ENCODE measurements at regions not wholly inside any gene's neighbourhood (a gene's known extent, or its start where the extent isn't known, plus 50 kb on each side); places are given as distances from the start of the nearest gene placed in this dataset.
"Not testable (repeated sequence)": the region's sequence is repeated elsewhere in the genome, so short reads cannot be mapped to it uniquely, and the experiment has no call there.

GRCh38 chr1:234785471-234785919 is 175.5 kb upstream of the IRF2BP2 start:
- not testable (repeated sequence) for DNase-seq

DNA sequence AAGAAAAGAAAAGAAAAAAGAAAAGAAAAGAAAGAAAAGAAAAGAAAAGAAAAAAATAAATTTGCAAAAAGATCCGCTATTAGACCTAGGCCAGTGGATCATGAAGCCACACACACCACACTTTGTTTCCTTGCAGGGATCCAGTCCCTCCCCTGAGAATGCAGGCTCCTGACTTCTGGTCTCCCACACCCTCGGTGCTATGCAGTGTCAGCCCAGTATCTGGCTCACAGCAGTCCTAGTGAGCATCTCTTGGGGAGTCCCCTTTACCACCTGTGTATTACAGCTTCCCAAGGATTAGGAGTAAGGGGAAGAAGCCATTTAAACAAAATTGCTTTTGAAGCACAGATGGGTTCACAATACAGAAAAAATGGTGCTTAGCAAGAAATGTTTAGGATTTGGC is 174.1 kb upstream of the IRF2BP2 start:
- DNase-seq, result not testable (repeated sequence)

DNA sequence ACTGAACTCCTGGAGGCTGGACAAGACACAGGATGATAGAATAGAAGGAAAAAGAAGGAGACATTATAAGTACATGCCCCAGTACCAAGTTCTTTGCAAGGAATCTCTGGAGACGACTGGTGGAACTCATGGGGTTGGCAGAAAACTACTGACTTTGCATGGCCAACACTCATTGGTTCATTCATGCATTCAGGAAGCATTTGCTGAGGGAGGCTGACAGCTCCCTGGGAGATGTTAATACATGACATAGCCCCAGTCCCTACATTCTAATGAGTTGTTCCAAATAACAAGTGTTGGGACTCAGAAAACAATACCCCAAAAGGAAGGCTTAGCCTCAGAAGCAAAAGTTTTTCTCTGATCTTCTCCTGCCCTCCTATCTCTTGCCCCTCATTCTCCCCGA is 172.8 kb upstream of the IRF2BP2 start:
- peak; percentile 61 for DNase-seq

DNA sequence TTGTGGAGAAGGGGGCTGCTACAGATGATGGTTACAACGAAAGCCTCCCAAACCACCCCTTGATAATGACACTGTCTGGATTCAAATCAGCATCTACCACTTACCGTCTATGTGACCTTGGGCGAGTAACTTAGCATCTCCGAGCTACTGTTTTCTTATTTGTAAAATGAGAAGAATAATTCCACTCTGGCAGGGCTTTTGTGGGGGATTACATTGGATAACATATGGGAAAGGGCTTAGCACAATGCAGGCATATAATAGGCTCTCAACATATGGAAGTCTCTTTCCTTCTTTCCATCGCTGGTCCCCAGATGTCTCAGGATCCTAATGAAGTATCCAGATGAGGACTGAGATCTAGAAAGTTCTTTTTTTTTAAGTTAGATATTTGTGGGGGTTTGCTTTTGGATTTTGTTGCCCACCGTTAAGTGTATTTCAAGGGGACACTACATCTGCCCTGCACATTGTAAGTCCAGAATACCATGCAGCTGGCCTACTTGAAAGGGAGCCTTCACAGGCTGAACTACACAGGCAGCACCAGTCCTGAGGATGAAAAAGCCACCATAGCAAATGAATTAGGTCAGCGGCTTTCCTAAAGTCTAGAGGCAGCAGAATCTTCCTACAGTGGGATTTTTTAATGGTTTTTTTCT is 172.2 kb upstream of the IRF2BP2 start:
- peak; percentile 79 for DNase-seq

DNA sequence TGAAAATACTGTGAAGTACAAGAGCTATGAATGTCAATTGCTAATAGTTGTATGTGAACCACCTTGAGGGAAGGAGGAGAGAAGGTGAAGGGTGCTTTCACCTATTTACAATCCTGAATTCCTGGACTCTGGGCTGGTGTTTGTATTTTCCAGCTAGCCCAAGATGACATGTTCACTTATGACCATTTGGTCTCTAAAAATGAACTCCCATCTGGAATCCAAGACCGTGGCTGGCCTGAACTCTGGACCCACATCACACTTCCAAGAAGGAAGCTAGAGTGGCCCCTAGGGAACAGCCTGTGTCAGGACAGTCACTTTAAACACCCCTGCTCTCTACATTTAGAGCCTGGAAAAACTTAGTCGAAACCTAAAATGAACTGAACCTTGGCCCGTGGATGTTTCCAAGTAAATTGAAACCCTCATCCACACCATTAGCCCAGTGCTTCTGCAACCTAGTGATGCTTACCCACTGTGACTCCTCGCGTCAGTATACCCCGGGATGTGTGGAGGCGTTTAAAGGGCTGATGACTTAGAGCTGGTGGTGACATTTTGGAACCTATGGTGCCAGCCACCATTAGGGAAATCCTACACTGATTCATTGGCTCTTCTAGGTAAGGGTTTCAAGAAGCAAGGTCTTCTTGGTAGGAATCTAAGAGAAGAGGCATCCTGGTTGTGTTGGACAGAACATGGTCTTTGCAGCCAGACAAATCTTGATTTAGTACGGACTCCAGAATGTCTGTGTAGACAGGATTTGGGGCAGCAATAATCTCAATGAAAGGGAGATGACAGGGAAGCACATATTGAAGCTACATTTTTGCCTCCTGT is 171.5 kb upstream of the IRF2BP2 start:
- DNase-seq, result no peak

DNA sequence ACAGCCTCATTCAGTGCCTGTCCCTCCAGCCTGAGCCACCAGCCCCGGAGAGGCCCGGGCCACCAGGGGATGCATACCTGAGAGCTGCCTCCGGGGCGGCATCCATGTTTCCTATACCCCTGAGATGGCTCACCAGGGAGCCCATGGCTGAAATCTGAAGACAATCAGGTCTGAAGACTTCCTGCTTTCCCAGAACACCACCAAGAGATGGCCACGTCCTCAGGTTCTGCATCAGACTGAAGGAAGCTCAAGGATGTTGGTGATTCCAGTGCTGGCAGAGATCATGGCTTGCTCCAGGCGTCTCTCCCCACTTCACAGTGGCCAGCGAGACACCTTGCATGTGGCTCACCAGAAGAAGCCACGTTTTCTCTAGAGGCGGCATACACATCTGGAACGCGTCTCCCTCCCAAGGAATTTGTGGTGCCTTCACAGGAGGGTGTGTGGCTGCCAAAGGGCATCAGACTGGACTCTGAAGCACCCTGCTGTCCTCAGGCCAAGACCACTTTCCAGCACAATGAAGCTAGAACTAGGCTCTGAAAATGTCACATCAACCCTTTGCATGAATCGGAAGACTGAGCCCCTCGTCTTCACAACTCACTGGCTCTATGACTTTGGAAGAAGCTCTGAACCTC is 170.7 kb upstream of the IRF2BP2 start:
- DNase-seq, result no peak

GRCh38 chr1:234780112-234780511 is 170.1 kb upstream of the IRF2BP2 start:
- DNase-seq, result no peak

DNA sequence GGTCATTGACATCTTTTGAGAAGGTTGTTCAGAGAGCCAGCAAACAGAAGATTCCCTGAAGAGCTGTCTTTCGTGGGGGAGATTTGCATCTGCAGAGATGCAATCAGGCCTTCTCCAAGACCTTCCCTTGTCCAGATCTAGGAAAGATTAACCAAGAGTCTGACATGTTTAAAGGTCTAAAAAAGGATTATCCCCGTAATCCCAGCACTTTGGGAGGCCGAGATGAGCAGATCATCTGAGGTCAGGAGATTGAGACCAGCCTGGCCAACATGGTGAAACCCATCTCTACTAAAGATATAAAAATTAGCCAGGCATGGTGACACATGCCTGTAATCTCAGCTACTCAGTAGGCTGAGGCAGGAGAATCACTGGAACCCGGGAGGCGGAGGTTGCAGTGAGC is 169.6 kb upstream of the IRF2BP2 start:
- DNase-seq, result not testable (repeated sequence)

DNA sequence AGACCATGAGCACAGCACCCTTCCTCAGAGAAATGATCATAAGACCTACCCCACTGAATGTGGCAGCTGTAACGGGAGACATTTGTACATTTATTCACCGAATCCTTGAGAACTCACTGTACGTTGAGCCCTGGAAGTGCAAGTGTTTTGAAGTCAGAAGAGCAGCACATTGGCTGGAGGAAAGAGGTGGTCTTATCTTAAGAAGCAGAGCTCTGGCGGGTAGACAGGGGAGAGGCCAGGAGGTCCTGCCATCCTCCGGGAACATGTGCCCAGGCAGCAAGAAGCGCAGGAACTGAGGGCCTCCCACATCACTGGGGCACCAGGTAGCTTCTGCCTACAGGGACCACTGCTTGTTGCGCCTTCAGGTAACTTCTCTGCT is 169.2 kb upstream of the IRF2BP2 start:
- DNase-seq, result no peak

GRCh38 chr1:234778221-234779159 is 168.5 kb upstream of the IRF2BP2 start:
- no peak for DNase-seq

DNA sequence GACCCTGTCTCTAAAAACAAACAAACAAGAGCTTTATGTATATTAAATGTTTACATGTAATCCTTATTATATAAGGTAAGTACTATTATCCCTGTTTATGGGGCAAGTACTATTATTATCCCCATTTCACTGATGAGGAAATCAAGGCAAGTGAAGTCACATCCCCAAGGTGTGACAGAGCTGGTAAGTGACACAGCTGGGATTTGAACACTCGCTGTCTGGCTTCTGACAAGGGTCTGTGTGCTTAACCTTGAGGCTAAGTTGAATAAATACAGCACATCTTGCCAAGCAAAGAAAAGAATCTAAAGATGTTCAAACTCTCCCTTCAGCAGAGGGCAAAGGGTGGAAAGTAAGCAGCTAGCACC is 167.9 kb upstream of the IRF2BP2 start:
- DNase-seq, result no peak

GRCh38 chr1:234776876-234777855 is 167.2 kb upstream of the IRF2BP2 start:
- DNase-seq, result no peak

DNA sequence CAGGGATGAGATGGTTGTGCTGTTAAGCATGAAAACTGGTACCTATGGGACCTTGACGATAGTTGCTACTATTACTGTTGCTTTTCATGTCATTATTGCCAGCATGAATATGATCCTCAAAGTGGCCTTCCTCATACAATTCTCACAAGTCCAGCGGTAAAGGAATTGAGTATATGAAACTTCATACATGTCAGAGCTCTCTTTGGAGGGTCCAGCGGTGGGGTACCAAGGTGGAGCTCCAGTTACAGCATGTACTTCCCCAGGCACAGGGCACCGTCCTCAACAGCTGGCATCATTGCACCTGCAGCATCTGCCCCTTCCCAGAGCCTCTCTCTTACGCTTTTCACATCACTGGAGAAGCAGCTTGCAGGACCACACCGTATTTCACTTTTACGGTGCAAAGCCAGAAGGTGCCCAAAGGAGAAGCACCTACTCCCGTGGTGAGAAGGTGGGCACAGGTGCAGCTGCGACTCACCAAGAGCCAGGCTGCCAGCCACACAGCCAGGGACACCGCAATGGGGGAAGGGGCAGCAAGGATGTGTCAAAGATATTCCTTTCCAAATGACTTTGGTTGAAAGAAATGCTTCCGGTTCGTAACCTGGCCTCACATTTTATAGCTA is 166.4 kb upstream of the IRF2BP2 start:
- DNase-seq, result no peak

GRCh38 chr1:234775477-234776246 is 165.7 kb upstream of the IRF2BP2 start:
- DNase-seq, result no peak

GRCh38 chr1:234774971-234775370 is 165.0 kb upstream of the IRF2BP2 start:
- DNase-seq, result no peak

DNA sequence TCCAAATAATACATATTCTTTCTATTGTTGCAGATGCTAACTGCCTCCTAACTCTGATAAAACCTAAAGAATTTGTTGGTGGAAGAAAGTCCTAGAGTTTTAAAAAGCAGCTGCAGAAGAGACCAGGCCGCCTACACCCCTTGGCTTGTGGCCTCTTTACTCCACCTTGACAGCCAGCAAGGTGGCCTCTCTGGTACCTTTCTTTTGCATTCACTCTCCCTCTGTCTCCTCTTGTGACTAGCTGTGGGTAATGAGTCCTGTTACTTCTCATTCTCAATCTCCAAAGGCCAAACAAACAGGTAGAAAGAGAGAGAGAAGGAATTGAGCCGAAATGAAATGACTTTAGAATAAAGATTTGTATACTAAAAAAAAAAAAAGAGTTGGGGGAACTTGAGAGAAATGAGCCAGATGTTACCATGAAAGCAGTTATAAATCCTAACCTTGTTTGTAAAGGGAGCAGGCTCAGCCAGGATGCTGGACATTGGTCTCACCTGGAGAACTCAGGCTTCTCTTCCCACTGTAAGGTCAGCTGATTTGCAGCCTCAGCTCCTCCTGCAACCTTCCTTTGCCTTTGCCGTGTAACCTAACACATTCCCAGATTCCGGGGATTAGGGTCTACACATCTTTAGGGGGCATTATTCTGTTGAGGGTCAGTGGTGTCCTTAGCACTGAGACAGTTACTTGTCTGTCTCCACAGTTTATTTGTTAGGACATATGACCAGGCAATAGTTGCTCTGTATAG is 164.1 kb upstream of the IRF2BP2 start:
- DNase-seq, result no peak

DNA sequence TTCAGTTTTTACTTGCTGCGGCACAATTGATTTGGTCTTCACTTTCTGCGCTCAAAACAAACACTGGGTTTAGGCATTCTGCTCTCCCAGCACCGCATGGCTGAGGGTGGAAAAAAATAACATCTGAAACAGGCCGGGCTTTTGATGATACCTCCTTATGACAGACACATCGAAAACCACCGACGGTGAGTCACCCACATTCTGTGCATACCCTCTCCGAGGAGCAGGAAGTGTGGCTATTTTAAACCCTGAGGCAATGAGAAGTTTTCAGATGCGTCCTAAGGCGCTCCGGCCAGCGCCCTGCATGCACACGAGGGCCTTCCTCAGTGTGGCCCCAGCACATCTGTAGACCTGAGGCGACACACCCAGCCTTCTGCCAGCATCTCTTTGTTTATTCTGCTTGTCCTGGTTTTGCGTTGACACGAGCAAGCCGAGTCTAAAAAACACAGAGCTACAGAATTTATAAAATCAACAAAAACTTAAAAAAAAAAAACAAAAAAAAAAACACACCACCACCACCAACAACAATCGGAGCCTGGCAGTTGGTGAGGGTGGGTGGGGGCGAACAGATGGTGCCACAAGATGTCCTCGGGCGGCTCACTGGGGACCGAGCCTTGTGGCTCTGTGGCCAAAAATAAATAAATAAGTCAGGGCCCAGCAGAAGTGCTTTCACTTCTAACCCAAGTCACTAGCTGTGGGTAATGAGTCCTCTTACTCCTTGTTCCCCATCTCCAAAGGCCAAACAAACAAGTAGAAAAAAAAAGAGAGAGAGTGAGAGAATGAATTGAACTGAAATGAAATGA is 162.6 kb upstream of the IRF2BP2 start:
- DNase-seq, result peak; percentile 69

DNA sequence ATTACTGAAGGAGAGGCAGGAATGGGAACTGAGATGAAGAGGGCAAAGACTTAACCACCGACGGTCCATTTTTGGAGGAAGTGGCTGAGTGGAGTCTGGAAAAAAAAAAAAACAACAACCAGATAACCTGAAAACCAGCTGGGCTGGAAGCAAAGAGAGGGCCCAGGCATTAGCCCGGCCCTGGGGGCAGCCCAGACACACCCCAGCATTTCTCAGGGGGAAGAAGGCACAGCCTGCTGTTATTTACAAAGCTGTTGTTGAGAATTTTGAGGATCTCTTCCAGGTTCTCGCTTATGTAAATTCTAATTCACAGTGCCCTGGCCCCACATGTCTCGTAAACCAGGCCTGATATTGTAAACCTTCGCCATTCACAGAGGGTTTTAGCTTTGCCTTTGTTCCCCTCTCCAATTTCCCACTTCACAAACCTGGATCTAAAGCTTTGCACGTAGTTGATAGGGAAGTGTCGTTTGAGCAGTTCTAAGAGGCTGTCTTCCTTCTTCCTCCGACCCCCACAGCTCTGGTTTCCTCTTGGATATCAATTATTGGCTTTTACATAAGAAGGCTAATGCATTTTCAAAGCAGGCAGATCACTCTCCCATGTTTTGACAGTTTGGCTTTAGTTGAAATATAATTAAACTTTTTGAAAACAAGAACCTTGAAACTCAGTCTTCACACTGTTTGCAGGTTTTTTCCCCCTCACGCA is 161.8 kb upstream of the IRF2BP2 start:
- DNase-seq, result no peak

Data from eye (tissue), 1 donor.